H1 (cell line): ENCODE measurements at regions not wholly inside any gene's neighbourhood (a gene's known extent, or its start where the extent isn't known, plus 50 kb on each side); places are given as distances from the start of the nearest gene placed in this dataset.

Source experiments
- CTCF ChIA-PET: fragments of 300-600 bp; sonication (Branson Sonifier 250); formaldehyde crosslinking; loops from one replicate; lab custom pipeline; 2021; ENCODE audit not compliant: partially characterized antibody; lab: Charles Lee
- POLR2A ChIA-PET: fragments of 300-600 bp; sonication (Branson Sonifier 250); formaldehyde crosslinking; loops from one replicate; lab custom pipeline; 2021; ENCODE audit warnings: inconsistent platforms; ENCODE audit not compliant: partially characterized antibody; lab: Charles Lee
- DNase-seq, 2 experiments: peaks; one replicate each; pipeline versions ENCODE4 v3.0.0 to v3.0.0-alpha.2; 2010 to 2022; ENCODE audit warnings: low spot score in 2 of 2, low read depth in 1 of 2, mixed read lengths in 1 of 2
- FAIRE-seq: peaks from 2 replicates; lab custom pipeline; 2011; peaks lifted over from hg19 to GRCh38; lab: Jason Lieb, UNC
- H2AFZ ChIP-seq: 2 replicates; pipeline ENCODE4 v1.8.1; 2012; ENCODE audit warnings: low read length, inconsistent platforms
- H2AK5ac ChIP-seq: 2 replicates; pipeline ENCODE4 v1.6.1; 2013; ENCODE audit warnings: low read depth, low read length
- H2BK120ac ChIP-seq: replicated peaks from 2 replicates; pipeline ENCODE3; 2013; ENCODE audit warnings: low read depth, low read length, inconsistent platforms
- H2BK12ac ChIP-seq: 2 replicates; pipeline ENCODE4 v1.6.1; 2013; ENCODE audit warnings: low read depth, low read length
- H2BK15ac ChIP-seq: 2 replicates; pipeline ENCODE4 v1.6.1; 2013; ENCODE audit warnings: low read length
- H2BK20ac ChIP-seq: 2 replicates; pipeline ENCODE4 v1.6.1; 2013; ENCODE audit warnings: low read length
- H2BK5ac ChIP-seq: 2 replicates; pipeline ENCODE4 v1.6.1; 2013; ENCODE audit warnings: low read depth, low read length
- H3K14ac ChIP-seq: 2 replicates; pipeline ENCODE4 v1.6.1; 2013; ENCODE audit warnings: inconsistent platforms; ENCODE audit not compliant: insufficient read length
- H3K18ac ChIP-seq: 2 replicates; pipeline ENCODE4 v1.6.1; 2013; ENCODE audit warnings: low read length; ENCODE audit errors: extremely low read depth
- H3K23ac ChIP-seq: 2 replicates; pipeline ENCODE4 v1.6.1; 2013; ENCODE audit warnings: inconsistent platforms; ENCODE audit not compliant: insufficient read length
- H3K23me2 ChIP-seq: 2 replicates; pipeline ENCODE4 v1.6.1; 2013; ENCODE audit warnings: low read depth, low read length
- H3K27ac ChIP-seq: 2 replicates; pipeline ENCODE4 v1.6.1; 2011; ENCODE audit warnings: low read depth, low read length, inconsistent platforms
- H3K27me3 ChIP-seq, 4 experiments: replicated peaks in 1 of 4; 1 replicate in 1 of 4; 2 replicates in 3 of 4; pipeline versions ENCODE4 v1.6.1 to v1.8.1; 2011 to 2013; ENCODE audit warnings: low read length in 3 of 4, mild to moderate bottlenecking in 3 of 4, inconsistent platforms in 2 of 4, mixed read lengths in 2 of 4, moderate library complexity in 1 of 4; ENCODE audit not compliant: control insufficient read depth in 3 of 4, insufficient read depth in 3 of 4; ENCODE audit errors: extremely low read depth in 1 of 4
- H3K36me3 ChIP-seq, 4 experiments: 2 replicates each; pipeline versions ENCODE4 v1.6.1 to v1.8.1; 2011 to 2013; ENCODE audit warnings: mild to moderate bottlenecking in 4 of 4, low read length in 3 of 4, moderate library complexity in 2 of 4, control low read depth in 1 of 4, inconsistent platforms in 1 of 4; ENCODE audit not compliant: insufficient read depth in 4 of 4, control insufficient read depth in 2 of 4
- H3K4ac ChIP-seq: replicated peaks from 2 replicates; pipeline ENCODE3; 2013; ENCODE audit warnings: low read length, low read depth, mixed read lengths, inconsistent platforms; ENCODE audit not compliant: insufficient read length
- H3K4me1 ChIP-seq, 4 experiments: replicated peaks in 1 of 4; 1 replicate in 1 of 4; 2 replicates in 3 of 4; pipeline versions ENCODE4 v1.6.1 to v1.8.1; 2011 to 2013; ENCODE audit warnings: low read length in 3 of 4, inconsistent platforms in 2 of 4, mixed read lengths in 1 of 4; ENCODE audit not compliant: insufficient read depth in 4 of 4, control insufficient read depth in 3 of 4
- H3K4me2 ChIP-seq, 2 experiments: 2 replicates each; pipeline versions ENCODE4 v1.6.1 to v1.8.1; 2011 to 2013; ENCODE audit warnings: low read depth in 2 of 2, low read length in 2 of 2, control low read depth in 1 of 2, inconsistent platforms in 1 of 2, mild to moderate bottlenecking in 1 of 2; ENCODE audit not compliant: insufficient read depth in 1 of 2
- H3K4me3 ChIP-seq, 4 experiments: fragments of 200-600, 300-600 bp in 1 of 4; sonication (generic), shearing (Covaris generic), sonication (Bioruptor Twin) in 1 of 4; 2 replicates each; pipeline versions ENCODE4 v1.5.1 to v1.8.1; 2011 to 2016; ENCODE audit warnings: low read length in 4 of 4, low read depth in 3 of 4, control low read depth in 2 of 4, inconsistent platforms in 2 of 4, mild to moderate bottlenecking in 2 of 4, mixed read lengths in 1 of 4, moderate library complexity in 1 of 4; ENCODE audit not compliant: insufficient read depth in 2 of 4; ENCODE audit errors: extremely low read depth in 1 of 4
- H3K56ac ChIP-seq: replicated peaks from 2 replicates; pipeline ENCODE3; 2013; ENCODE audit warnings: low read depth, mild to moderate bottlenecking, mixed read lengths, low read length, inconsistent platforms; ENCODE audit not compliant: insufficient read length
- H3K79me1 ChIP-seq: 2 replicates; pipeline ENCODE4 v1.6.1; 2013; ENCODE audit warnings: low read depth, low read length, control low read depth
- H3K79me2 ChIP-seq, 2 experiments: 2 replicates each; pipeline versions ENCODE4 v1.6.1 to v1.8.1; 2012 to 2013; ENCODE audit warnings: low read length in 2 of 2, mild to moderate bottlenecking in 2 of 2, inconsistent platforms in 1 of 2; ENCODE audit not compliant: insufficient read depth in 2 of 2, control insufficient read depth in 1 of 2
- H3K9ac ChIP-seq, 4 experiments: replicated peaks in 1 of 4; 1 replicate in 1 of 4; 2 replicates in 3 of 4; pipeline versions ENCODE4 v1.6.1 to v1.8.1; 2011 to 2013; ENCODE audit warnings: low read depth in 3 of 4, low read length in 3 of 4, control low read depth in 2 of 4, mild to moderate bottlenecking in 2 of 4, moderate library complexity in 2 of 4, inconsistent platforms in 1 of 4; ENCODE audit errors: extremely low read depth in 1 of 4
- H3K9me3 ChIP-seq, 2 experiments: 2 replicates each; pipeline versions ENCODE4 v1.6.1 to v1.8.1; 2012 to 2013; ENCODE audit warnings: mild to moderate bottlenecking in 2 of 2, moderate library complexity in 2 of 2, control low read depth in 1 of 2, inconsistent platforms in 1 of 2, low read depth in 1 of 2, low read length in 1 of 2, mixed read lengths in 1 of 2; ENCODE audit not compliant: insufficient read depth in 2 of 2
- H4K20me1 ChIP-seq, 2 experiments: replicated peaks in 1 of 2; 2 replicates each; pipeline versions ENCODE3 to v1.8.1; 2011 to 2013; ENCODE audit warnings: inconsistent platforms in 2 of 2, low read length in 2 of 2, mild to moderate bottlenecking in 1 of 2; ENCODE audit not compliant: insufficient read depth in 2 of 2, control insufficient read depth in 1 of 2
- H4K5ac ChIP-seq: 2 replicates; pipeline ENCODE4 v1.6.1; 2013; ENCODE audit warnings: low read length, low read depth, mixed read lengths, inconsistent platforms; ENCODE audit not compliant: insufficient read length
- H4K8ac ChIP-seq: 2 replicates; pipeline ENCODE4 v1.8.0; 2013; ENCODE audit warnings: mild to moderate bottlenecking, moderate library complexity, low read length, inconsistent platforms; ENCODE audit not compliant: insufficient read depth; ENCODE audit errors: extremely low read depth
- H4K91ac ChIP-seq: replicated peaks from 2 replicates; pipeline ENCODE3; 2013; ENCODE audit warnings: low read length, mixed read lengths, inconsistent platforms; ENCODE audit not compliant: insufficient read length
- BRCA1 ChIP-seq: IDR thresholded peaks from 2 replicates; pipeline ENCODE4 v1.6.1; 2012; ENCODE audit warnings: low read depth, low read length, improper control_type of control experiment
- CEBPB ChIP-seq: IDR thresholded peaks from 2 replicates; pipeline ENCODE4 v1.6.1; 2012; ENCODE audit warnings: low read depth, low read length
- CTCF ChIP-seq, 3 experiments: IDR thresholded peaks; 1 replicate in 2 of 3; 2 replicates in 1 of 3; pipeline versions ENCODE4 v1.5.1 to v1.6.1; 2011; ENCODE audit warnings: low read length in 3 of 3, mild to moderate bottlenecking in 3 of 3, inconsistent platforms in 2 of 3, low read depth in 1 of 3, moderate library complexity in 1 of 3; ENCODE audit not compliant: insufficient read depth in 1 of 3; ENCODE audit errors: control extremely low read depth in 1 of 3
- HDAC6 ChIP-seq: IDR thresholded peaks from one replicate; pipeline ENCODE4 v1.7.1; 2012; ENCODE audit warnings: low read depth, mild to moderate bottlenecking, inconsistent platforms, low read length, moderate library complexity
- KDM4A ChIP-seq: IDR thresholded peaks from one replicate; pipeline ENCODE4 v1.7.1; 2012; ENCODE audit warnings: low read depth, mild to moderate bottlenecking, moderate library complexity, low read length, inconsistent platforms; ENCODE audit not compliant: severe bottlenecking
- NRF1 ChIP-seq: IDR thresholded peaks from 2 replicates; pipeline ENCODE4 v1.6.1; 2011; ENCODE audit warnings: mild to moderate bottlenecking, low read depth, low read length, improper control_type of control experiment
- POLR2AphosphoS5 ChIP-seq: IDR thresholded peaks from 2 replicates; pipeline ENCODE4 v1.6.1; 2011; ENCODE audit warnings: low read depth, low read length
- POU5F1 ChIP-seq: IDR thresholded peaks from 2 replicates; pipeline ENCODE4 v1.6.1; 2011; ENCODE audit warnings: low read depth, mild to moderate bottlenecking, low read length, moderate library complexity
- RAD21 ChIP-seq, 2 experiments: IDR thresholded peaks in 1 of 2; conservative IDR thresholded peaks in 1 of 2; 2 replicates each; pipeline ENCODE4 v1.6.1; 2011; ENCODE audit warnings: low read depth in 2 of 2, low read length in 2 of 2, improper control_type of control experiment in 1 of 2, inconsistent platforms in 1 of 2, mild to moderate bottlenecking in 1 of 2, moderate library complexity in 1 of 2
- RFX5 ChIP-seq: IDR thresholded peaks from 2 replicates; pipeline ENCODE4 v1.6.1; 2011; ENCODE audit warnings: low read depth, low read length, improper control_type of control experiment, borderline replicate concordance
- SAP30 ChIP-seq: fragments of 300-600 bp; sonication (generic); IDR thresholded peaks from 2 replicates; pipeline ENCODE4 v1.7.1; 2012; ENCODE audit warnings: low read length, moderate library complexity, mild to moderate bottlenecking, inconsistent platforms; ENCODE audit not compliant: insufficient read depth, insufficient replicate concordance
- TAF7 ChIP-seq: optimal IDR thresholded peaks from 2 replicates; pipeline ENCODE3; 2011; ENCODE audit warnings: low read depth, mild to moderate bottlenecking, inconsistent platforms, low read length, moderate library complexity, borderline replicate concordance
- WGBS, 2 experiments: shearing (Covaris generic) in 1 of 2; methylation state at CpG; one replicate each; pipeline versions ENCODE4 v1.1.6 to v1.1.7; 2013 to 2015; ENCODE audit warnings: low lambda C conversion rate in 2 of 2, mixed read lengths in 2 of 2, inconsistent platforms in 1 of 2, low coverage in 1 of 2, missing lambda C conversion rate in 1 of 2; ENCODE audit not compliant: insufficient replicate concordance in 2 of 2, insufficient coverage in 1 of 2, insufficient read length in 1 of 2; ENCODE audit errors: extremely low coverage in 1 of 2, missing lambda C conversion rate in 1 of 2; 5-methylcytosine and 5-hydroxymethylcytosine counted together

- no peak overlapping the region for H2BK5ac ChIP-seq
- H3K4me3 ChIP-seq, result no peak overlapping the region
- no peaks in the 10 kb centered on the region for H3K9me3 ChIP-seq
- no peak for FAIRE-seq
- H3K27ac ChIP-seq, result no peak overlapping the region
- WGBS, 2 experiments, result 96% methylated on average over 4 of the region's 4 CpGs; no CpG with 5 or more reads in 1 of the 2 experiments
- no peak overlapping the region for H4K5ac ChIP-seq
- H3K4ac ChIP-seq, result no peak overlapping the region
- no peak overlapping the region for H3K23ac ChIP-seq
- H4K91ac ChIP-seq, result no peak overlapping the region
- CTCF ChIA-PET, result interaction anchor here (1.0 to 17.2 kb wide), 6 partner anchors 9 to 153 kb away, joined by 3 to 266 read pairs (median 4); no protein-coding TSS in a partner anchor
- H4K8ac ChIP-seq, result no peak overlapping the region
- H3K56ac ChIP-seq, result no peak overlapping the region
- DNase-seq, result no peak
- no peak overlapping the region for H3K9ac ChIP-seq
- H2BK120ac ChIP-seq, result no peak overlapping the region
- H3K23me2 ChIP-seq, result no peaks in the 10 kb centered on the region
- H2AK5ac ChIP-seq, result no peak overlapping the region
- no peaks in the 10 kb centered on the region for H3K79me2 ChIP-seq
- no peak overlapping the region for H2AFZ ChIP-seq
- H2BK12ac ChIP-seq, result no peak overlapping the region
- H3K18ac ChIP-seq, result no peak overlapping the region
- H2BK20ac ChIP-seq, result no peak overlapping the region
- no peaks in the 10 kb centered on the region for H3K36me3 ChIP-seq
- no peak overlapping the region for H3K4me2 ChIP-seq
- H4K20me1 ChIP-seq, result no peaks in the 10 kb centered on the region
- POLR2A ChIA-PET, result no interaction called here
- H3K27me3 ChIP-seq, result peaks cover 0 to 2% (median 0%) of the 10 kb centered on the region in 4 experiments; a peak in 1 of 7 replicates
- H2BK15ac ChIP-seq, result no peak overlapping the region
- H3K79me1 ChIP-seq, result no peaks in the 10 kb centered on the region
- no peaks in the 10 kb centered on the region for H3K4me1 ChIP-seq
- H3K14ac ChIP-seq, result no peak overlapping the region
- TF ChIP-seq RAD21 (IDR thresholded peaks at IDR 0.05 in 1 of 2, conservative IDR thresholded peaks at IDR 0.05 in 1 of 2; ENCODE audit: low read depth in 2 of 2, low read length in 2 of 2) (no peak), HDAC6 (no peak), POLR2AphosphoS5 (no peak), CEBPB (no peak), RFX5 (no peak), CTCF (IDR thresholded peaks at IDR 0.05; ENCODE audit: control extremely low read depth in 1 of 3, insufficient read depth in 1 of 3, low read depth in 1 of 3, low read length in 3 of 3) (no peak), BRCA1 (no peak), NRF1 (no peak), POU5F1 (no peak), TAF7 (no peak), SAP30 (no peak), KDM4A (no peak)
Observed at GRCh38 chr4:77248805-77249204, 91.8 kb downstream of the CCNG2 start.
